GM21360 (cell line): ENCODE measurements at regions not wholly inside any gene's neighbourhood (a gene's known extent, or its start where the extent isn't known, plus 50 kb on each side); places are given as distances from the start of the nearest gene placed in this dataset.

Experiments used
- ATAC-seq: cut with Tn5 transposase; IDR thresholded peaks from one replicate; pipeline ENCODE4 v1.9.1; 2021; ENCODE audit warnings: mild to moderate bottlenecking, moderate library complexity; ENCODE audit not compliant: unreplicated experiment

DNA sequence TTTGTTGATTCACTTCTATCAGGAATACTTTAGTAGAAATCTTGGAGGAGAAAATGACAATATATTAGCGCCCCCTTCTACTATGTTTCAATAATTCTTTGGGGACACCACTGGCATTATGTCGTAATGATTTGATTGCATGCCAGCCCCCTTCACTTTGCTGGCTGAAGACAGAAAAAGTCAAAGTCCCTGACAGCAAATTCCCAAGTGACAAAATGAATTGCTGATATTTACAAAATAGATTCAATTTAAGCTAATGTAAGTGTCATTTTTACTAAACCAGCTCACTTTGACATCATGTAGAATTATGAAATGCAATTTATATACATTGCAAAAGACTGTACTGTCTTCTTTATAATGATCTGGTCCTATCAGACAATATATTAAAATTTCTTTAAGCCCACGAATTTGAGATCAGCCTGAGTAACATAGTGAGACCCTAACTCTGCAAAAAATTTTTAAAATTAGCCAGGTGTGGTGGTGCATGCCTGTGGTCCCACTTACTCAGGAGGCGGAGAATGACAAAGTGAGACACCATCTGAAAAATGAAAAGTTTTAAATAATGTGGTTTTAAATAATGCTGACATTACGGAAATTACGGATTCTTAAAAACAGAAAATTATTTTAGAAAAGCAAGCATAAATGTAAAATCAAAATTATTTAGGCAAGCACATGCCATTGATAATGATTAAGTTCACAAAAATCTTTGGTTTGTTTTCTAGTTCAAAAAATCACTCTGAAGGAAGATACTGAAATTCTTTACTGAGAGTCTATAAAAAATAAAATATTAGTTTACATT is 520.1 kb upstream of the PKDCC start:
- no peak for ATAC-seq

DNA sequence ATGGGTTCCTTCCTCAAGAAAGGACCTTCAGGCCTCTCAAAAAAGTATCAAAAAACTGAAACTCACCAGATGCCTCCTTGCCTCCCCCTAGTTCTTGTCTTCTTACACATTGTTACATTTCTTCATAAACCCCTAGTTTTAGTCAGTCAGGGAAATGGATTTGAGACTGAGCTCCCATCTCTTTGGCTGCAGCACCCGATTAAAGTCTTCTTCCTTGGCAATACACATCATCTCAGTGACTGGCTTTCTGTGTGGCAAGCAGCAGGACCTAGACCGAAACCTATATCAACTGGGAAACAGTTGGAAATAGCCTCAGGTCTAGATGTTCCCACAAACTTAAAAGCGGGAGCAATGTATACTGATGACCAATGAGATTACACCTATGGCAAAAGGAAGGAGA is 512.2 kb upstream of the PKDCC start:
- ATAC-seq = no peak

DNA sequence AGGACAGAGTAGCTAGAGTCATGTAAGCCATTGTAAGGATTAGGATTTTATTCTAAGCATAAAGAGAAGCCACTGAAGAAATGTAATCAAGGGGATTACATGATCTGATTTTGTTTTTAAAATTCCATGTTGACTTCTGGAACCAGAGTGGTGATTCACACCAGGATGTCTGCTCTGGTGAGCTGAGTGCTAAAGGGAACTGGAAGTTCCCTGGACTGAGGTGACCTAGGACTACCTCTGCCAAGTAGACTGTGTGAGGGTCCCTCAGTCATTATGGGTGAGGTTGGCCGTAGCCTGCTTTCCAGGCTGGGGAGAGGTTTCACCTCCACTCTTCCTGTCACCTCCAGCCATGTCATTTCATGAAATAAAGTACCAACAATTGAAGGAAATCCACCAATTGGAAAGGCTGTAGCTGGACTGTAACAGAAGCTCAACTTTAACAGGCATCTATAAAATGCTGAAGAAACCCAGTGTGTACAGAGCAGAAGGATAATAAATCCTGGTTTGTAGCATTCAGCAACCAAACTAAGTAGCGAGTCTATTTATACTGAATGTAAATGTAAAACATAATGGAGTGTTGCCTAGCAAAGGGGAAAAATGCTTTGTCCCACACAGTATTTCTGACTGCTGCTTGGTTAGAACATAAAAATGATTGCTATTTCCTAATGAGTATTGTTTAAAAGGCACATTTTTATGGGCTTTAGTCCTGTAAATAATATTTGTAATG is 507.4 kb upstream of the PKDCC start:
- ATAC-seq = no peak

GRCh38 chr2:41543726-41544125 is 504.1 kb upstream of the PKDCC start:
- ATAC-seq = no peak

GRCh38 chr2:41544709-41545108 is 503.1 kb upstream of the PKDCC start:
- no peak for ATAC-seq

GRCh38 chr2:41546031-41546430 is 501.8 kb upstream of the PKDCC start:
- ATAC-seq = no peak

- no peak for ATAC-seq
Observed at GRCh38 chr2:41568648-41569047, 479.2 kb upstream of the PKDCC start.

DNA sequence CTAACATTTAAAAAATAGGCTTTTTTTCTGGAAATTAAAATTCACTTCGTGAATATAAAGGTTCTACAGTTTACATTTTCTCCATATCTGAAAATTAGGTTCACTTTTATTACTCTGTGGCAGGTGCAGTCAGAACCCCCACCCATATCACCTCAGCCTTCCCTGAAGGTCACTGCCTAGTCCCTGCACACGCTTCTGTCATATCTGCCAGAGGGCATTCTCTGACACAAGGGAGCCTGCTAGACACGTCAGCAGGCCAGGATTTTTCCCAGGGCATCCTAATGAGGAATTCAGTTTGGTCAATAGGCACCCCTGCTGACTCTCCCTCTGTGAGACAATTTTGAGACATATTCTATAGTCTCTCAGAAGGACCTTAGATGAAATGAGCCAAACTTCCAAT is 475.7 kb upstream of the PKDCC start:
- ATAC-seq = no peak

GRCh38 chr2:41576423-41576822 is 471.4 kb upstream of the PKDCC start:
- no peak for ATAC-seq

GRCh38 chr2:41579806-41580205 is 468.0 kb upstream of the PKDCC start:
- no peak for ATAC-seq

DNA sequence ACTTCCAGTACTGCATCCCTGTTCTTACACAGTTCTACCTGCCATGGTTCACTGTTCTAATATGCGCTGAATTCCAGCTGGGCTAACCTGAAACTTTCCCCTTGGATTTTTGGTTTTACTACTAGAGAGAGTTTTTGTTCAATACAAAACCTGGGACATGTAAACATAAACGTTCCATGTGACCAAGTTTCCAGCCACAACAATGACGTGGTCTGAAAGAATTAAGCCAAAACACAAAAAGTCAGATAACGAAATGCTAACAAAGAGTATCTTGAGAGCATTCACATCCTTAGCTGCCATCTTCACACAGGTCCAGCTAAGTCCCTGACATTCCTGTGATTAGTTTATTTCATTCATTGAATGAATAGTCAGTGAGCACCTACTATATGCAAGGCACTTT is 467.0 kb upstream of the PKDCC start:
- ATAC-seq = no peak

DNA sequence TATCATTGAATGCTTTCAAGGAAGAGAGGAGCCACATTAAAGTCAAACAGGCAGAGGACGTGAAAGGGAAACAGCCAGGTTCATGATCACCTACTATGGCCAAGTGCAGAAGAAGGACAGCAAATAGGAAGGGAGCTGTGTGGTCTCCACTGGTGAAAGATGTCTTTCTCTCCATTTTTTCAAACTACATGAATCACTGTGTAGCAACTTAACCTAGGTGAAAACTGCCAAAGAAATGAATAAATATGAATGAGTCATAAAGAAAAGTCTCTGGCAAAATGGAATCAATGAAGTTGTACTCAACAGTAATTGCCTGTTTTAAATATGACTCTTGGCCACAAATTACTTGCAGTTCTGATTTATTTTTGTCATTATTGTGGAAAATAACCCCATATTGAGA is 452.6 kb upstream of the PKDCC start:
- no peak for ATAC-seq

GRCh38 chr2:41597680-41598079 is 450.1 kb upstream of the PKDCC start:
- no peak for ATAC-seq

DNA sequence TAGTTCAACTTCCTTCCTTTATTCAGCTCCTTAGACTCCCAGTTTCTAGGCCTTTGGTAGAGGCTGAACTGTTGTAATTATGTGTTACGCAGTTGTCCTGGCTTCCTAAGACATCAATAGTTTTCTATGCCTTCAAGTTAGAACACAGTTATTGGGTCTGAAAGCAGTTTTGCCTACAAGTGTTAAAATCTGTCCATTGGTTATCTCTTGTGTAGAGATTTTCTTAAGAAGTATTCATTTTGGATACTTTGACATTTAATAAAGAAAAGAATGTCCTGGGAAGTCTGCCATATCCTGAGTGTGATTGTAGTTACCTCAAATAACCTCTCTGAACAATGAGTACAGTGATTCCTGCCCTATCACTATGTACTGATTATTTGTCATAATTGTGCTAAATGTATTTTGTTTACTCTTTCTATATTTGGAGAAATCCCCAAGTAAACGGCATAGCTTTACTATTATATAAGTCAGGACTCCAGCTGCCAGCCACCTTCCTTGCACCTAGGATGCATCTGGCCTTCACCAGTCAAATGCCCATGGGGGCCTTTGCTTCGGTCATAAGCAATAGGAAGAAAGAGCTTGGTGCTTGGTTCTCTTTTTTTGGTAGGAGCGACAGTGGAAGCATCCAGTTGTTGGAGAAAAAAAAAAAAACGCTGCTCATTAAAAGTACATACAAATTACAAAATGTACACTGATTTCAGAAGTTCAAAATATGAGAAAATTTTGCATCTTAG is 449.5 kb upstream of the PKDCC start:
- no peak for ATAC-seq

- no peak for ATAC-seq
Observed at GRCh38 chr2:41600460-41600859, 447.4 kb upstream of the PKDCC start.

GRCh38 chr2:41602341-41602740 is 445.5 kb upstream of the PKDCC start:
- ATAC-seq = no peak

GRCh38 chr2:41605311-41605710 is 442.5 kb upstream of the PKDCC start:
- no peak for ATAC-seq

DNA sequence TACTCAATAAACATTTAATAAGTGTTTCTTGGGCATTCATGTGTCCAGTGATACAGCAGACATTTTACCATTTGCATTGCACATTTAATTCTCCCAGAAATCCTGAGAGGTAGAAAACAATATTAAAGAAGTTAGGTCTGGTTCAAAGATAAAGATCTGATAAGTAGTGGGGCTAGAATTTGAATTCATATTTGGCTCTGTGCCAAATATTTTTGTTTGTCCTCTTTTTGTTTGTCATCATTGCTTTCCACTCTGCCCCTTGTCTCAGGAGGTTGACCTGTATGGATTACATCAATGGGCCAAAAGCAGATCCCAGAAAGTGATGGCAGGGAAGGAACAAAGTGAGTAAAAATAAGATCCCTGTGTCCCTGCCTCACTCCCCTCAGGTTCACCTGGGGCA is 441.9 kb upstream of the PKDCC start:
- ATAC-seq = no peak

DNA sequence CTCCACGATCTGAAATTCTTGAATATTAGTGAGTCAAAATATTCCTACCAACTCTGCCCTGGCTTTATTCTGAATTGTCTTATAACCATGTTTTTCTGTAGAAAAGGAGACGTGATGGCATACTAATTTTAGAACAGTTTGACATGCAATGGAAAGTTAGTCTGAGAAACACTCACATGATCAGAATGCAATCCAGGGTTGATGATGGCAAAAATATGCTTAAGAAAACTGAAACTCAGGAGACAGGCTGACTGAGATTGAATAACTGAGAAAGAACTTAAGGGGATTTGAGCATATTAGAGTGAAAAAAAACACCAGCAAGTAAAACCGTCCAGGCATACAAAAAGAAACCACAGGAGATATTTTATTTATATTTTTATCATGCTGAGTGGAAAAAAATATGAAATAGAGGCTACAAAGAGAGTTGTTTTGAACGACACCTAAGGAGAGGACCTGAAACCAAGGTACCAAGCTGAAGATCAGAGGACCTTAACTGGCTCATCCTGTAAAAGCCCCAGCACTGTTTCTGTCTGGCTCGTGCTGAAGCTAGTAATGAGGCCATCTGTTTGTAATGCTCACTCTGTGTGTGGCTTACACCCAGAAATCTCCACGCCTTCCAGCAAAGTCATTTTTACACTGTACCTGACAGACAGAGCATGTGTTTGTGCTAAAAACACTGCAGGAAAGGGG is 437.2 kb upstream of the PKDCC start:
- no peak for ATAC-seq

DNA sequence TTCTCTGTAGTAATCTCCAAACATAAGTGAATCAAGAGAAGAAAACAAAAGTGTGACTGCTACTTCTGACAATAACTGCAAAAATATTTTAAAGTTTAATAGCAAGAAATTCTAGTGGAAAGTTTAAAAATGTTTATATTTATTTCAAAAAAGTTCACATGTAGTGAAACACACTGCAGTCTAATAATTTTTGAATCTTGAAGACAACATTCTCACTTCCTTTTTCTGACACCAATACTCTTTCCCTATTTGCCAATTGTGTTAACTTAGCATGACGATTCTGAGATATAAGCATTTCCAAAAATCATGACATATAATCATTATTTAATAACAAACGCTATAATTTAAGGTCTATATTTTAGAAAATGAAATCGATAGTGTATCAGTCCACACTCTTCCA is 429.1 kb upstream of the PKDCC start:
- peak; percentile 59 for ATAC-seq

DNA sequence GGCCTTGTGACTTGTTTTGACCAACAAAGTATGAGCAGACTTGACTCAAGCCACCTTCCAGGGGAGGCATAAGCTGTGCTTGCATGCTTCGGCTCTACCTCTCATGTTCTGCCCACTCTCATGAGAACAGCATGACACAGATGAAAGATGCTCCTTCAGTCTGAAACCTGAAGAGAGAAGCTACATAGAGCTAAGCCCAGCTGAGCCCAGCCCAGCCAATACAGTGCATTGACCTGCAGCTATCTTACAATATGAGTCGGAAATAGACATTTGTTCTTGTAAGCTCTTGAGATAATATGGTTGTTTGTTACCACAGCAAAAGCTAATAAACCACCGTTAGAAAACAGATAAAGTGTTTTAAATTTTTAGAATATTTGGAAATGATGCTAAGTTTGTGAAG is 426.7 kb upstream of the PKDCC start:
- no peak for ATAC-seq
